CD4-positive, alpha-beta T cell treated with Interleukin-17A for 1 hour (primary cell): ENCODE measurements at regions not wholly inside any gene's neighbourhood (a gene's known extent, or its start where the extent isn't known, plus 50 kb on each side); places are given as distances from the start of the nearest gene placed in this dataset.

Source experiments
- DNase-seq: peaks from one replicate; pipeline ENCODE4 v3.0.0-alpha.2; 2020

GRCh38 chr21:35325953-35326352 is 276.9 kb upstream of the RUNX1 start:
- no peak for DNase-seq

DNA sequence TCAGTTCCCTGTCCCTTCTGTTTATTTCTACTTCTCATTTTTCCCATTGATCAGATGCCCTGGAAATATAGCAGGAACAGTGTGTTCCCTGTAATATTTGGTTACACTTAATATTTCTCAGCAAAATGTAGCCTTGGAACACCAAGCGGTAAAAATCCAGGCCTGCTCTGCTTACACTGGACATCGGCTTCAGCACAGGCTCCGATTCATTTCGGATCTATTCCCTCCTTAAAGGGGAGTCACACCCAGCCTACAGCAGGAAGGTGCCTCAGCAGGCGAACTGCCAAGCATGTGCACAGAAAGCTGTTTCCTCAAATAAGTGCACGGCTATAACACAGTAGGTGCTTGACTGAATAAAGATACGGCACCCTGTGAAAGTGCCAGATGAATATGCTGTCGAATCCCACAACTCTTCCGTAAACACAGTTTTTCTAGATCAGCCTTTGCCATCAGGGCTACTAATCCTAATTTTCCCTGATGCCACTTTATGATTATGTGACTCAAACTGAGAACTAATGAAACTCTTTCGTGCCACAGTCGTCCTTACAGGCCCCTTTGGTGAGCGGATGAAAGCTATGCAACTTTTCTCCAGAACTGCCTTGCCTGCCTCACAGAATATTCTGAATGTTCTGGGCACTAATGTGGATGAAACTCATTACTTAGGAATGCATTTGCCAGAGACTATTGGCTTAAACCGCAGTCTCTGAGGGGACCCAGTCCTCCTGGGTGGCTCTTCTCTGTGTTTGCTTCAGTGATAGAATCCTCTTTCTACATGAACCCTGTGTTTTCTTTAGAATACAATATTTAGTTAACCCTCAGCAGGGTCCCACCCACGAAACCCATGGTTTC is 275.5 kb upstream of the RUNX1 start:
- DNase-seq = no peak

DNA sequence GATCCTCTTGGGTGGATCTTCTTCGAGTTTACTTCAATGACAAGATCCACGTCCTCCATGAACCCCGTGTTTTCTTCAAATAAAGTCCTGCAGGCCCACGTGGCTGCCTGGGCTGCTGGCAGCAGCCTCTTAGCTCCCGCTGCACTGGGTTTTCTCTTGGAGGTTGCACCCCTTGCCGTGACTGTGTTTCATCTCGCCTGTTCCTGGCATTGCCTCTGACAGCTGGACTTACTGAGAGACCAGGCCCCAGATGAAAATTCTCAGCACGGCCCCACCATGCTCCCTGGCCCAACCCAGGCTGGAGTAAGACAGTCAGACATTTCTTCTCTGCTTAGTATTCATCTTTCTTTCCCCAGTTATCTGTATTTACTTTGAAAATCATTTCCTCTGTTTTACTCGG is 274.8 kb upstream of the RUNX1 start:
- no peak for DNase-seq

DNA sequence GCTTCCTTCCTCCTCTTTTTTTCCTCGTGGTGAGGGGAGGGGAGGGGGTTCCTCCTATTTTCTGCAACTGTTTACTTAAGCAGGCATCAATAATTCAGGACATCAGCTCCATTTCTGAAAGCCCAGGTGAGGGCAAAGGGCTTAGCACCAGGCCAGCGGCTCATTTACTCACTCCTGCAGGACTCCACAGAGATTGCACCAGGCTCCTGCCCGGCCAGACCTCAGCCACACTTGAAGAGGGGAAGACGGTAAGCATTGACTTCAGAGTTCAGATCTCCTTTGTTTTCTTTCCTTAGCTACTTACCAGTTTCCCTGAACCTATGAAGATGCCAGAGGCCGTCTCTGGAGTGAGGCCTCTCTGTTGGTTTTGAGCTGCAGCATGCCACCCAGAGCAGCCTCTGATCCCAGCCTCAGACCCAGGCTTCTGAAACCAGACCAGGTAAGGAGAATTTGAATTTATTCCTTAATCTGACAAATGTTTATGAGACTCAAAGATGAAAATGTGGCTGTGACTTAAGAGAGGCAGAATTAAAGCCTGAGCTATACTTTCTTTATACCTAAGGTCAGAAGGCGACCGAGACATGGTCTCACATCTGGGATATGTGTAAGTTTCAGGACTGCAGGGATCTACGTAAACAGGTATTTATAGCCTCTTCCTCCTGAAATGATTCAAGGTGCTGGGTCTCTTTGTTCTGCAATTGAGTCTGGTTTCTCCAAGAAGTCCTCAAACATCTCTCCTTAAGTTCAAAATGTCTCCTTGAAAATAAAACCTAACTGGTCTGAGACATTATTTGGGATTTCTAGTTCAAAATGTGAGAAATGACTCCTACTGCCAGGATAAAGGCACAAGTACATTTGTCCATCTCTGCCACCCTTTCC is 272.5 kb upstream of the RUNX1 start:
- no peak for DNase-seq

- no peak for DNase-seq
Measured at GRCh38 chr21:35319684-35320283, 270.7 kb upstream of the RUNX1 start.

DNA sequence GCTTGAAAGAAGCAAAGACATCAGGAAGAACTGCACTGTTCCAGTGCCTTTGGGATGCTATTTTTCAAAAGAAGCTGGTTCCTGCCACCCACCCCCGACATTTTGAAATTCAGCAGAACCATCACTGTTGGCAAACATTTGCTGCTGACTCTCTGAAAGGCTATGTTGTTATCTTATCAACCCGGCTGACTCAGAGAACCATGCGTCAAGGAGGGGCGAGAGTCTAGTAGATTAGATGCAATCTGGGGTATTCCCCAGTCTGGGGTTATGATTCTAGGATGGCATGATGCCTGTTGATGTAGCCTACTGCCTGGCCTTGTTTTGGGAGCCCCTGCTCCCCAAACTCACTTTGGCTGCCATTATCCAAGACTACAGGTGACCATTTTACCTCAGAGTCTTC is 267.8 kb upstream of the RUNX1 start:
- no peak for DNase-seq

DNA sequence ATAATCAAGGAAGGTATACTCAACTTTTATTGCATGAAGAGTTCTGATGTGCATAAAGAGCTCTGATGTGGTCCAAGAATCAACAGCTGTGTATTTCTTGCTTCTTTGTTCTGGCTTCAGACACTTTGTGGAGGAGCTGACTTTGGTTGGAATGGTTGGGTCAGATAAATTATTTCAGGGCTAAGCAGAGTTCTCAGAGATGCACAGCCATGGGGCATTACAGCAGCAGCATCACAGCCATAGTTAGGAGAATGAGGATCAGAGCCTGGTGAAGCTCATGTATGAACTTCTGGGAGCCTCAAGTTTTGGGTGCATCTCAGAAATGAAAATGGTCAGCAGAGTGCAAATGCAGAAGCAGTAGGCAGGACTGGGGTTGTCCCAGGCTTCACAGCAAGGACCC is 267.4 kb upstream of the RUNX1 start:
- no peak for DNase-seq

DNA sequence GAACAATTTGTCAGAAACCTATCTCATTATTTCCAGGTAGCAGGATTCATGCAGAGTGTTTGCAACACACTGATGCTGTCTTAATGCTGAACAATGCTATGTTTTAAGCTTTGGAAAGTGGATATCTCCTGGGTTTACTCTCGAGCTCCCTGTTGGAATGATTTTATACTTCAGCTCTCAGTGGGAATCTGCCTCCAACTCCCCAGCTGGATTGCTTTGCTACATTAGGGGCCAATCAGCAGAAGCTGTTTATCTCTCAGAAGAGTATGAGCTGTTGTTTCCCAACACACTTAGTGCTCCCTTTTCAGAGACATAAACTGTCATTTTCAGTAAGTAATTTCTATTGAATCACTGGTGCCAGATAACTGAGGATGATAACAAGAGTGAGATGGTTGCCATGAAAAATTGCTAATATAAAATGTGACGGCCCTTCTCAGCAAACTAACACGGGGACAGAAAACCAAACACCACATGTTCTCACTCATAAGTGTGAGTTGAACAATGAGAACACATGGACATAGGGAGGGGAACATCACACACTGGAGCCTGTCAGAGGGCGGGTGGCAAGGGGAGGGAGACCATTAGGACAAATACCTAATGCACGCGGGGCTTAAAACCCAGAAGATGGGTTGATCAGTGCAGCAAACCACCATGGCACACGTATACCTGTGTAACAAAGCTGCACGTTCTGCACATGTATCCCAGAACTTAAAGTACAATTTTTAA is 265.9 kb upstream of the RUNX1 start:
- no peak for DNase-seq

GRCh38 chr21:35311985-35312384 is 262.9 kb upstream of the RUNX1 start:
- DNase-seq = no peak

DNA sequence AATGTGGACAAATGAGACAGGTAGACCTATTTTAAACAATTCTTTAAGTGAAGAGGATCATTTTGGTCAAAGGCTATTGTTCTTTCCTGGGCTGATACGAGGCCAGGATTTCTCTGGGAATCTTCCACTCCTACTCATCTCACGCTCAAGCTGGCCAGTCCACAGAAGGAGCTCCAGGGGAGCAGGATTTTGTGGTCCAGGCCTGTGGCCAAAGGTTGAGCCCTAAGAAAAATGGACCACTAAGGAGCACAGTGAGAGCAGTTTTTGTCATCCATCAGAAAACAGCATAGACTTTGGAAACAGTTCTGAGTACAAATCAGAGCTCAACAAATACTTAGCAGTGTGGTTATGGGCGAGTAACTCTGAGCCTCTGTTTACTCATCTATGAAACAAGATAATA is 260.2 kb upstream of the RUNX1 start:
- no peak for DNase-seq

- no peak for DNase-seq
Measured at GRCh38 chr21:35303085-35303484, 254.0 kb upstream of the RUNX1 start.

DNA sequence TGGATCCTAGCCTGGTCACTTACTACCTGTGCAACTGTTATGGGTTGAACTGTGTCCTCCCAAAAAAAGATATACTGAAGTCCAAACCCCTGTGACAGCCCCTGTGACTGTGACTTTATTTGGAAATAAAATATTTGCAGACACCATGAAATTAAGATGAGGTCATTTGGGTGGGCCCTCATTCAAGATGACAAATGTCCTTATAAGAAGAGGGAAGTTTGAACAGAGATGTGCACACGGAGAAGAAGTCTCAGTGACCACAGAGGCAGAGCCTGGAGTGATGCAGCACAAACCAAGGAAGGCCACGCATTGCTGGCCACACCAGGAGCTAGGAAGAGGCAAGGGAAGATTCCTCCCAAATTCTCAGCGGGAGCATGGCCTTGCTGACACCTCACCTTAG is 249.7 kb upstream of the RUNX1 start:
- no peak for DNase-seq

- no peak for DNase-seq
Measured at GRCh38 chr21:35297665-35298064, 248.6 kb upstream of the RUNX1 start.

DNA sequence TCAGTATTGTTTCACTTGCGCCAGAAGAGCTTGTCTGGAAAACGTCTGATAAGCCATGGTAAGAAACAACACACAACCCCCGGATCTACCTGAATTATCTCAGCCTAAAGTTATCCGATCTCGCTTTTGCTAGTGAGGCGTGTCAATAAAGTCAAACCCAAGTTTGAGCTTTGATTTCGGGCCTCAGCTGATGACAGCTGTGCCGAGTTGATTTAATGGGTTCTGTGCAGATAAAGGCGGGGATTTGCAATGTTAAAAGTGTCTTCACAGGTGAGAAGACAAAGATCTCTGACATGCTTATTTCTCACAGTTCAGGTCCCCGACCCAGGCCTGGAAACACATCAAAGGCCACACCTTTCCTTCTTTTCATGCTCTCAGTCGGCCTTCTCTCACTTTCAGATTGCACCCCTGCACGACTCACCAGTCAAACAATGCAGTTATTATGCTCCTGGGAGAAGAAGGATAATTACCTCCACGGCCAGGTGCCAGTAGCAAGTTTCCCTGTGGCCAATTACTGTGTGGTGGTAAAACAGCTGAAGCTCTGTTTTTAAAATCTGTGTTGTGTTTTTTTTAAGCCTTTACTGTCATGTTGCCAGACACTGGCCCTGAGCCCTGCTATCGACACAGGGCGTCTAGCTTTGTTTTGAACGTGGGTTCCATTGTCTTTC is 245.3 kb upstream of the RUNX1 start:
- no peak for DNase-seq

GRCh38 chr21:35291973-35292627 is 243.0 kb upstream of the RUNX1 start:
- DNase-seq = no peak

- no peak for DNase-seq
Measured at GRCh38 chr21:35291034-35291433, 241.9 kb upstream of the RUNX1 start.

DNA sequence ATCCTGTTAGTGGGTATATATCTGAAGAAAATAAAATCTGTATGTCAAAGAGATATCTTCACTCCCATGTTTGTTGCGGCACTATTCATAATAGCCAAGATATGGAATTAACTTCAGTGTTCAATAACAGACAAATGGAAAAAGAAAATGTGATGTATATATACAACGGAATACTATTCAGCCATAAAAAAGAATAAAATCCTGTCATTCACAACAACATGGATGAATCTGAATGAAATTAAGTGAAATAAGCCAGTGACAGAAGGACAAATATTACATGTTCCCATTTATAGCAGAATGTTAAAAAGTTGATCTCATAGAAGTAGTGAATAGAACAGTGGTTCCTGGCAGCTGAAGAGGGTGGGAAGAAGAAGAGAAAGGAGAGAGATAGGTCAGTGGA is 239.1 kb upstream of the RUNX1 start:
- no peak for DNase-seq

GRCh38 chr21:35284199-35284598 is 235.1 kb upstream of the RUNX1 start:
- DNase-seq = no peak

- no peak for DNase-seq
Measured at GRCh38 chr21:35282944-35283343, 233.8 kb upstream of the RUNX1 start.

DNA sequence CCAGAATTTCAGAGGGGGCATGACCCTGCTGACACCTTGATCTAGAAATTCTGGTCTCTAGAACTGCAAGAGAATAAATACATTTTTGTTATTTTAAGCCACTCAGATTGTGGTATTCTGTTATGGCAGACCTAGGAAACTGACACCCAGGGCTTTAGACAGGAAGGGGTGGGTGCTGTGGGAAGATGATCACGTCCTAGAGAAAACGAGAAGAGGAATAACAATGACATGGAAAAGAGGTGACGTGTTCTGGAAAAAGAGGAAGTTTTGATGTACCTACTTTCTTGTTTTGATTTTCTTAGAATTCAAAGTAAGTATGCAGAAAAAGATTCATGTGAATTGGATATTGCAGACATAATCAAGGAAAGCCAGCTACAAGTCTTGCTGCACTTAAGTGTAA is 232.9 kb upstream of the RUNX1 start:
- no peak for DNase-seq

- no peak for DNase-seq
Measured at GRCh38 chr21:35280231-35280630, 231.1 kb upstream of the RUNX1 start.

DNA sequence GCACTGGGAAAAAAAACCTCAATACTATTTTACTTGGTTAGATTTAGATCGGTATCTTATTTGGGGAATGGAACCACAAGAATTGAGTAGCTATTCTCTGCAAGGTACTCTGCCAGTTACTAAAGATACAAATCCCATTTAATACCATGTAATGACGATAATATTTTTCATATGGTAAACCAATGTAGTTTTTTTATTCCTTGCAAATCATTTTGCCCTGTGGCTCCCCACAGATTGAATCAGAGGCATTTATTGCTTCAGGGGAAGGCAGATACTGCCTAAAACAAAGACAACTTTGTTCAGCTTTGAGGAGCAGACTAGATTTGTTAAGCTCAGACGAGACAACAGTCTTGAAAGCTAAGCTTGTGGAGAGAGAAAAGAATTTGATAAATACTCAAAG is 226.7 kb upstream of the RUNX1 start:
- DNase-seq = no peak
